Activated naive CD4-positive, alpha-beta T cell treated with anti-CD3 and anti-CD28 coated beads for 36 hours (primary cell): ENCODE measurements at regions not wholly inside any gene's neighbourhood (a gene's known extent, or its start where the extent isn't known, plus 50 kb on each side); places are given as distances from the start of the nearest gene placed in this dataset.

Experiments
- CTCF ChIA-PET: fragments of 350-600 bp; sonication (Branson Sonifier 250); formaldehyde crosslinking; loops from one replicate; lab custom pipeline; 2021; ENCODE audit warnings: antibody characterized with exemption; lab: Charles Lee
- DNase-seq: peaks from one replicate; pipeline ENCODE4 v3.0.0-alpha.2; 2020
- H3K27ac Mint-ChIP-seq: one replicate; pipeline ENCODE4 v1.8.0; 2021; ENCODE audit warnings: mild to moderate bottlenecking, mixed read lengths
- H3K27me3 Mint-ChIP-seq: one replicate; pipeline ENCODE4 v1.8.0; 2021; ENCODE audit warnings: low read depth, mixed read lengths
- H3K36me3 Mint-ChIP-seq: one replicate; pipeline ENCODE4 v1.8.0; 2021; ENCODE audit warnings: low read depth, mixed read lengths
- H3K4me1 Mint-ChIP-seq: one replicate; pipeline ENCODE4 v1.8.0; 2021; ENCODE audit warnings: low read depth, mixed read lengths
- H3K4me3 Mint-ChIP-seq: one replicate; pipeline ENCODE4 v1.8.0; 2021; ENCODE audit warnings: mild to moderate bottlenecking, moderate library complexity, mixed read lengths
- H3K9me3 Mint-ChIP-seq: one replicate; pipeline ENCODE4 v1.8.0; 2021; ENCODE audit warnings: mixed read lengths
- intact Hi-C: fragments of 100-400 bp; cut with micrococcal nuclease; formaldehyde crosslinking; loops from one replicate; pipeline ENCODE4 v1.15.1; 2023

DNA sequence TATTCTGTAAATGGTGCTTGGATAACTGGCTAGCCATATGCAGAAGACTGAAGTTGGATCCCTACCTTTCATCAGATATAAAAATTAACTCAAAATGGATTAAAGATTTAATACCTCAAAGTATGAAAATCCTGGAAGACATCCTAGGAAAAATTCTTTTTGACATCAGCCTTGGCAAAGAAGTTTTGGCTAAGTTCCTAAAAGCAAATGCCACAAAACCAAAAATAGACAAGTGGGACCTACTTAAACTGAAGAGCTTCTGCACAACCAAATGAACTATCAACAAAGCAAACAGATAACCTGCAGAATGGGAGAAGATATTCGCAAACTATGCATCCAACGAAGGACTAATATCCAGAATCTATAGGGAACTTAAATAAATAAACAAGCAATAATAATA is 60.3 kb upstream of the RIPPLY2 start:
- no peak overlapping the region for H3K4me3 Mint-ChIP-seq
- H3K27ac Mint-ChIP-seq = no peak overlapping the region
- intact Hi-C loops = no loop called here
- CTCF ChIA-PET = no interaction called here
- no peaks in the 10 kb centered on the region for H3K4me1 Mint-ChIP-seq
- no peaks in the 10 kb centered on the region for H3K9me3 Mint-ChIP-seq
- H3K36me3 Mint-ChIP-seq = no peaks in the 10 kb centered on the region
- H3K27me3 Mint-ChIP-seq = no peaks in the 10 kb centered on the region
- no peak for DNase-seq

DNA sequence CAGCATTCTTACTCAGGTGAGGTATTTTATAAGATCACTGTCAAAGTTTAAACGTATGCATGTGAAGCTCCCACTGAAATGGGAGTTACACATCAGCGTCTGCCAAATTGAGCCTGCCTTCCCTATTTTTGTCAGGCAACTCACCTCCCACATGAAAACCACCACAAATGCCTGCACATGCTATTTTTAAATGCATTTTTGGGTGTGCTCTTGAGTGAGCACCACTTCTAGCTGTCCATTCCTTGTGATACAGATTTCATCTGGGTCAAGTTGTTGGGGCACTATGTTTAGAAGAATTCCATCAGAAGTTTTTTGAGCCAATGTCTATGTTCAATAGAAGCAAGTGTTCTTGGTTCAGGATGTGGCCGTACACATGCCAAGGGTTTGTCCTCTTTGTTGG is 71.7 kb upstream of the RIPPLY2 start:
- CTCF ChIA-PET = interaction anchor here (0.5 kb wide), 1 partner anchor 66 kb away, joined by 3 read pairs; no protein-coding TSS in a partner anchor
- H3K27me3 Mint-ChIP-seq = no peaks in the 10 kb centered on the region
- no peaks in the 10 kb centered on the region for H3K36me3 Mint-ChIP-seq

DNA sequence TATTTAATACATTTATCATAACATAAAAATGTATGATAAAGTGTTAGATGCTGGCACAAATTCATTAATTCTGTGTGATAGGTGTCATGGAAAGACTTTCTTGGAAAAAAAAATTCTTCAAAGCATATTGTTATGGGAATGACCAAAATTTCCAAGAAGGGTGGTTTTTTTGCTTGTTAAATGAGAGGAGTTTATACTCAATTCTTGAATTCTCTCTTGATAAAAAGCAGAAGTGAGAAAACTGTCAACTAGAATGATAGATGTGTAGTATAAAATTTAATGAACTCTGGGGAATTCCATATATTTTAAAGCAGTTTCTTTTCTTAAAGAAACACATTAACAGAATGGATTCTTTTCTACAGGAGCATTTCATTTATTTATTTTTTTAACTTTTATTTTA is 62.0 kb upstream of the SNAP91 start:
- Mint-ChIP-seq H3K36me3 (no peaks in the 10 kb centered on the region), H3K9me3 (peaks cover 10% of the 10 kb centered on the region), H3K4me3 (no peak overlapping the region), H3K4me1 (no peaks in the 10 kb centered on the region), H3K27me3 (no peaks in the 10 kb centered on the region), H3K27ac (no peak overlapping the region)
- intact Hi-C loops = no loop called here
- CTCF ChIA-PET = no interaction called here
- DNase-seq = no peak

More for the DNA sequence above, 71.7 kb upstream of the RIPPLY2 start:
- Mint-ChIP-seq H3K4me3 (no peak overlapping the region), H3K4me1 (no peaks in the 10 kb centered on the region), H3K9me3 (no peaks in the 10 kb centered on the region), H3K27ac (no peak overlapping the region)
- intact Hi-C loops = no loop called here
- no peak for DNase-seq

DNA sequence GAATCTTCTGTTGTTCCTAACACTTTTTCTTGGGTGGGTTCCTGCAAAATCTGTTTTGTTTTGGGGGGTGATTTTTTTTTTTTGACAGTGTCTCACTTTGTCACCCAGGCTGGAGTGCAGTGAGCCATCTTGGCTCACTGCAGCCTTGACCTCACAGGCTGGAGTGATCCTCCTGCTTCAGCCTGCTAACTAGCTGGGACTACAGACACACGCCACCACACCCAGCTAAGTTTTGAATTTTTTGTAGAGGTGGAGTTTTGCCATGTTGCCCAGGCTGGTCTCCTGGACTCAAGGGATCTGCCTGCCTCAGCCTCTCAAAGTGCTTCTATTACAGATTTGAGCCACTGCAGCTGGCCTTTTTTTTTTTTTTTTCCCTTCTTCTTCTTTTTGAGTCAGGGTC is 60.5 kb upstream of the SNAP91 start:
- H3K4me3 Mint-ChIP-seq = no peak overlapping the region
- no peak for DNase-seq
- no peak overlapping the region for H3K27ac Mint-ChIP-seq
- H3K9me3 Mint-ChIP-seq = peaks cover 12% of the 10 kb centered on the region
- intact Hi-C loops = no loop called here
- no peaks in the 10 kb centered on the region for H3K4me1 Mint-ChIP-seq
- CTCF ChIA-PET = interaction anchor here (0.6 kb wide), 2 partner anchors 18 to 473 kb away, joined by 3 read pairs; no protein-coding TSS in a partner anchor
- no peaks in the 10 kb centered on the region for H3K27me3 Mint-ChIP-seq
- no peaks in the 10 kb centered on the region for H3K36me3 Mint-ChIP-seq

DNA sequence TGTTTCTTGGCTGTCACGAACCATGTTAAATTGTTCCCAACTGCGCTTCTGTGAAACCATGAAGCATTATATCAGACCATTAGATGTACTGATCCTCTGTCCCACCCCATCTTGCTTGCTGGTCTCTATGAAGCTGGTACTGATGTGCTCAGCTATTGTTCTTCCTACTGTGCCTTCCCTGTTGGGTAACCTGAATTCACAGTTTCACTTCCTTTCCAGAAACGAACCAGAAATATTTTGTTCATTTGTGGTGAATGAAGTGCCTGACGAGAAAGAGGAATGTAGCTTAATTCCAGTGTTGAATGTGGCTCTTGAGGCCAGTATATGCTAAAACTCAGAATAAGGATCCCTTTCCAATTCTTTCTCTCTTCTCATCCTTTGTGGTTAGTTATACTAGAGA is 58.1 kb upstream of the SNAP91 start:
- DNase-seq = no peak
- intact Hi-C loops = no loop called here
- H3K27me3 Mint-ChIP-seq = no peaks in the 10 kb centered on the region
- H3K36me3 Mint-ChIP-seq = no peaks in the 10 kb centered on the region
- no peaks in the 10 kb centered on the region for H3K4me1 Mint-ChIP-seq
- no peak overlapping the region for H3K4me3 Mint-ChIP-seq
- H3K27ac Mint-ChIP-seq = no peak overlapping the region
- peaks cover 4% of the 10 kb centered on the region for H3K9me3 Mint-ChIP-seq
- CTCF ChIA-PET = no interaction called here
